ENCODE measurements at regions not wholly inside any gene's neighbourhood (a gene's known extent, or its start where the extent isn't known, plus 50 kb on each side); places are given as distances from the start of the nearest gene placed in this dataset.
"Not testable (repeated sequence)": the region's sequence is repeated elsewhere in the genome, so short reads cannot be mapped to it uniquely, and the experiment has no call there.

GRCh38 chr12:78269620-78270019 is 438.9 kb downstream of the NAV3 start:
- no peak for DNase-seq (ENCODE audit: low read depth)
- no peak overlapping the region for H3K4me3 ChIP-seq (ENCODE audit: low read depth, low read length)

GRCh38 chr12:78271546-78271945 is 440.9 kb downstream of the NAV3 start:
- DNase-seq (ENCODE audit: low read depth) = no peak
- H3K4me3 ChIP-seq (ENCODE audit: low read depth, low read length) = no peak overlapping the region

DNA sequence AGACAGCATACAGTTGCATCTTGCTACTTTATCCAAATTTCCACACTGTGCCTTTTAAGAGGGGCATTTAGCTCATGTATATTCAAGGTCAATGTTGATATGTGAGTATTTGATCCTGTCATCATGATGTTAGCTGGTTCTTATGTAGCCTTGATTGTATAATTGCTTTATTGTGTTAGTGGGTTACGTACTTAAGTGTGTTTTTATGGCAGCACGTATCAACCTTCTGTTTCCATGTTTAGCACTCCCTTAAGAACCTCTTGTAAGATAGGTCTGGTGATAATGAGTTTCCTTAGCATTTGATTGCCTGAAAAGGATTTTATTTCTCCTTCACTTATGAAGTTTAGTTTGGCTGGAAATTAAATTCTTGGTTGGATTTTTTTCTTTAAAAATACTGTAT is 445.2 kb downstream of the NAV3 start:
- H3K4me3 ChIP-seq (ENCODE audit: low read depth, low read length) = no peak overlapping the region
- no peak for DNase-seq (ENCODE audit: low read depth)

- H3K4me3 ChIP-seq (ENCODE audit: low read depth, low read length) = no peak overlapping the region
- DNase-seq (ENCODE audit: low read depth) = no peak
These were observed 448.1 kb downstream of the NAV3 start for GRCh38 chr12:78278706-78279190.

- DNase-seq (ENCODE audit: low read depth) = no peak
- H3K4me3 ChIP-seq (ENCODE audit: low read depth, low read length) = no peak overlapping the region
These were observed 448.9 kb downstream of the NAV3 start for GRCh38 chr12:78279567-78279966.

- not testable (repeated sequence) for H3K4me3 ChIP-seq (ENCODE audit: low read depth, low read length); DNase-seq (ENCODE audit: low read depth)
These were observed 450.4 kb downstream of the NAV3 start for GRCh38 chr12:78281102-78281501.

- no peak for DNase-seq (ENCODE audit: low read depth)
- H3K4me3 ChIP-seq (ENCODE audit: low read depth, low read length) = no peak overlapping the region
These were observed 453.7 kb downstream of the NAV3 start for GRCh38 chr12:78284417-78284816.

DNA sequence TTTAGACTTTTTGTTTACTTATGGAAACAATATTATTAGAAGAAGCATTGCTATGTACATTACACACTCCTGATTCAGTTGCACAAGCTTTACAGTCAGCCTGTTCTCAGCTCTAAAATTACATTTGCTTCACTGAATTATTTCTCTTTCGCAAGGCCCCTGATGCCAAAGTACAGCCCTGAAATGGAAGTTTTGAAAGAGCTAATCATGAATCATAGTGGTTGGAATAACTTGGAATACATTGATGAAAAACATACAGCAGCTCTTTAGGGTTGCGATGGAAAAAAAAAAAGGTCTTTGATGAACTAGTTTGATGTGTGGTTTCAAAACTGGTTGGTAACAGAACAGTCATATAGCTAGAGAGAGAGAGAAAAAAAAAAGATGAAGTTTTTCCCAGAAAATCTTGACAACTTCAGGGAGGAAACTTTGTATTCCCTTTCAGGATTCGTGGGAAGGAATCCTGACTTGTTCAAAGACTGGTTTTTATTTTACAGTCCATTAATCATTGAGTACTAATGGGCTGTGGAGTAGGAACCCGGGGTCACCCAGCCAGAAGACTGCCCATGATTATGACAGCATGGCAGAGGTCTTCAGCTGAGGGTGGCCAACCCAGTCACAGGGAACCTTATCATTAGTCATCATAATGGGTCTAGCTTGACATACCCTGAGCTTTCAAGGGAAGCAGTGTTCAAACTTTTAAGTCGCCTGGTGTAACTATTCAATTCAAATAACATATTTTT is 460.1 kb downstream of the NAV3 start:
- peak; percentile 94 for DNase-seq (ENCODE audit: low read depth)
- no peak overlapping the region for H3K4me3 ChIP-seq (ENCODE audit: low read depth, low read length)

GRCh38 chr12:78293059-78293686 is 462.5 kb downstream of the NAV3 start:
- DNase-seq (ENCODE audit: low read depth) = peak; percentile 13
- H3K4me3 ChIP-seq (ENCODE audit: low read depth, low read length) = no peak overlapping the region

DNA sequence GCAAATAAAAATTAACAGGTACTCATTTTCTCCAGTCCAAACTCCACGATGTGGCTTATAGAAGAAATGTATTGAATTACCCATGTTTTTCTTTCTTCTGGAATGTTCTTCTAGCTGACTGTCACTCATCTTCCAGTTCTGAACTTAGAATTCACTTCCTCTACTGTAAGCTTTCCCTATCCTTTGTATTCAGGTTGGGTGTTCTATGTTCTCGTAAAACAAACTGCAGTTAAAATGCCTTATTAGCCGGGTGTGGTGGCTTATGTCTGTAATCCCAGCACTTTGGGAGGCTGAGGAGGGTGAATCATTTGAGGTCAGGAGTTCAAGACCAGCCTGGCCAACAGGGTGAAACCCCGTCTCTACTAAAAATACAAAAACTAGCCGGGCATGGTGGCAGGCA is 470.6 kb downstream of the NAV3 start:
- DNase-seq (ENCODE audit: low read depth); H3K4me3 ChIP-seq (ENCODE audit: low read depth, low read length): not testable (repeated sequence)

- DNase-seq (ENCODE audit: low read depth) = no peak
- no peak overlapping the region for H3K4me3 ChIP-seq (ENCODE audit: low read depth, low read length)
These were observed 475.1 kb downstream of the NAV3 start for GRCh38 chr12:78305808-78306207.

DNA sequence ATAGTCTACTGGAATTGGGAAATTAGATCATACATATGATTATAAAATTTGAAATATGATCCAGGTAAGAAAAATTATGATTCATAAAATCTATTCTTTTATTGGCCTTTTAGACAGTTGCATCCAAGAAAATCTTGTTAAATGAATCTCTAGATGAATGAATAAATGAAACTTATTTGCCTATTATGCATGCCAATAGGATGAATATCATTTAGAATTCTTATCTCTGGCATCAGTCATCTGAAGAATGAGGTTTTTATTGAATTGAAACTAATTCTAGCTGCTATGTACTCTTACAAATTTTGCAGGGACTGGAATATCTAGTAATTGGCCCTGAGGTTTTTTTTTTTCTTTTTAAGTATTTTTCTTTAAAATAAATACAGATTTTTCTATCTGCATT is 475.5 kb downstream of the NAV3 start:
- DNase-seq (ENCODE audit: low read depth) = no peak
- H3K4me3 ChIP-seq (ENCODE audit: low read depth, low read length) = no peak overlapping the region

- no peak overlapping the region for H3K4me3 ChIP-seq (ENCODE audit: low read depth, low read length)
- no peak for DNase-seq (ENCODE audit: low read depth)
These were observed 478.0 kb downstream of the NAV3 start for GRCh38 chr12:78308701-78309100.

DNA sequence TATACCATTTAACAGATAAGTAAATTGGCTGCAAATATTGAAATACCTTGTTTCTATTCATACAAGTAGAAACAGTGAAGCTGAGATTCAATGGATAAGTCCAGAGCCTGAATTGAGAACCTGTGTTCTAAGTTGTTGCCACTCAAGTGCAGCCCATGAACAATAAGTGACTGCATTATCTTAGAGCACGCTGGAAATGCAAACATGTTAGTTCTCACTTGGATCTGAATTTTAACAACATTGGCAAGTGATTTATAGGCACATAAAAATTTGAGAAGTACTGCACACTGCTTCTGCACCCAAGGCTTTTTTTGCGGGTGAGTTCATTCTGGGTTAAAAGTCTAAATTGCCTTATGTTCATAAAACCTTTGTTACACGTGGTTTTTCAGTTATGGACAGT is 484.3 kb downstream of the NAV3 start:
- no peak overlapping the region for H3K4me3 ChIP-seq (ENCODE audit: low read depth, low read length)

GRCh38 chr12:78316136-78316535 is 485.4 kb downstream of the NAV3 start:
- no peak overlapping the region for H3K4me3 ChIP-seq (ENCODE audit: low read depth, low read length)
- no peak for DNase-seq (ENCODE audit: low read depth)

More for the DNA sequence above, 484.3 kb downstream of the NAV3 start:
- DNase-seq (ENCODE audit: low read depth) = no peak

- no peak overlapping the region for H3K4me3 ChIP-seq (ENCODE audit: low read depth, low read length)
- DNase-seq (ENCODE audit: low read depth) = no peak
These were observed 486.2 kb downstream of the NAV3 start for GRCh38 chr12:78316631-78317468.

DNA sequence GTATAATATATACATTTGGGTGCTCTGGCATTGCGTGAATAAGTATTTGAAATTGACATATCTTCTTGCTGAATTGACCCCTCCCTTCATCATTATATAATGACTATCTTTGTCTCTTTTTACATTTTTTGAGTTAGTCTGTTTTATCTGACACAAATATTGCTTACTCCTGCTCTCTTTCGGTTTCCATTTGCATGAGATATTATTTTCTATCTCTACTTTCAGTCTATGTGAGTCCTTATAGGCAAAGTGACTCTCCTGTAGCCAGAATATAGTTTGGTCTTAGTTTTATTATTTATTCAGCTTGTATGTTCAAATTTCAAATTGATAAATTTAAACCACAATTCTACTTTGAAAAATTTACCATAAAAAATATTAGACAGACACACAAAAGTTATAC is 491.0 kb downstream of the NAV3 start:
- DNase-seq (ENCODE audit: low read depth) = no peak
- no peak overlapping the region for H3K4me3 ChIP-seq (ENCODE audit: low read depth, low read length)

GRCh38 chr12:78323226-78323625 is 492.5 kb downstream of the NAV3 start:
- no peak overlapping the region for H3K4me3 ChIP-seq (ENCODE audit: low read depth, low read length)
- DNase-seq (ENCODE audit: low read depth) = no peak

GRCh38 chr12:78324234-78324633 is 493.5 kb downstream of the NAV3 start:
- no peak for DNase-seq (ENCODE audit: low read depth)
- no peak overlapping the region for H3K4me3 ChIP-seq (ENCODE audit: low read depth, low read length)

GRCh38 chr12:78328524-78328923 is 497.8 kb downstream of the NAV3 start:
- H3K4me3 ChIP-seq (ENCODE audit: low read depth, low read length) = no peak overlapping the region
- no peak for DNase-seq (ENCODE audit: low read depth)

Data from skeletal muscle cell (primary cell).